GM19351 (cell line): ENCODE measurements at regions not wholly inside any gene's neighbourhood (a gene's known extent, or its start where the extent isn't known, plus 50 kb on each side); places are given as distances from the start of the nearest gene placed in this dataset.

Experiments
- ATAC-seq: cut with Tn5 transposase; IDR thresholded peaks from one replicate; pipeline ENCODE4 v1.9.1; 2021; ENCODE audit warnings: mild to moderate bottlenecking, moderate library complexity; ENCODE audit not compliant: unreplicated experiment

- ATAC-seq: no peak
These were observed 1106.0 kb downstream of the BCL11B start for GRCh38 chr14:98165976-98166375.

GRCh38 chr14:98167275-98167674, 1104.7 kb downstream of the BCL11B start:
- ATAC-seq: no peak

GRCh38 chr14:98167705-98168104, 1104.3 kb downstream of the BCL11B start:
- no peak for ATAC-seq

DNA sequence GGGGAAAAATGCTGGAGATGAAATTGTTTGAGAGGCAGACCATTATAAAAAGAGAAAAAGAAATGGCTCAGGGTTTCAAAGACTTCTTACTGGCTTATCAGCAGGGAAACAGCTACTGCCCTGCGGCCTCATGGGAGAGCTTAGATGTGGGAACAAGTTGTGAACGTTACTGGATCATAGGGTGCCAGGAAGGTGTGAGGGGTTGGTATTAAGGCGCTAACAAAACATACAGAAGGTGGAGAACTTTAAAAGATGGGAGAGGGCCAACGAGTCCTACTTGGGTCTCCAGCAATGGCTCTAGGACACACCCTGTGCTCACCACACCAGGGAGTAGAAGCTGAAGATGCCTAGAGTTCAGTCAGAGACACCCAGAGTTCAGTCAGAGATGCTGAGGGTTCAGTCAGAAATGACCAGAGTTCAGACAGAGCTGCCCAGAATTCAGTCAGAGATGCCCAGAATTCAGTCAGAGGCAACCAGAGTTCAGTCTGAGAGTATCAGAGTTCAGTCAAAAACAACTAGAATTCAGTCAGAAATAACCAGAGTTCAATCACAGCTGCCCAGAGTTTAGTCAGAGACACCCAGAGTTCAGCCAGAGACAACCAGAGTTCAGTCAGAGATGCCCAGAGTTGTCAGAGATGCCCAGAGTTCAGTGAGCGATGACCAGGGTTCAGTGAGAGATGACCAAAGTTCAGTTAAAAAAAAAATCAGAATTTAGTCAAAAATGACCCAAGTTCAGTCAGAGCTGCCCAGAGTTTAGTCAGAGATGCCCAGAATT, 1103.6 kb downstream of the BCL11B start:
- no peak for ATAC-seq

GRCh38 chr14:98169170-98169587, 1102.8 kb downstream of the BCL11B start:
- no peak for ATAC-seq

- no peak for ATAC-seq
These were observed 1101.4 kb downstream of the BCL11B start for GRCh38 chr14:98170575-98170974.

DNA sequence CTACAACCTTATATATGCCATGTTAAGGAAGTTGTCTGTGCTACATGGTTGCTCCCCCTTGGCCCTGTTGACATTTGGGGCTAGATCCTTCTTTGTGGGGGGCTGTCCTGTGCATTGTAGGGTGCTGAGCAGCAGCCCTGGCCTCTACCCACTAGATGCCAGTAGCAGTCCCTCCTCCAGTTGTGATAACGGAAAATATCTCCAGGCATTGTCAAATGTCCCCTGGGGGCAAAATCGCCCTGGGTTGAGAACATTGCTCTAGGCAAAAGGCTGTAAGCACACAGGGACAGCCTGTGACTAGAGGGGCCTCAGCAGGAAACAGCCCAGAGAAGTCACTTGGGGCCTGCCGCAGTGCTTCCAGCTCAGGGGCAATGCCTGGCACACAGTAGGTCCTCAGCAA, 1100.3 kb downstream of the BCL11B start:
- no peak for ATAC-seq

DNA sequence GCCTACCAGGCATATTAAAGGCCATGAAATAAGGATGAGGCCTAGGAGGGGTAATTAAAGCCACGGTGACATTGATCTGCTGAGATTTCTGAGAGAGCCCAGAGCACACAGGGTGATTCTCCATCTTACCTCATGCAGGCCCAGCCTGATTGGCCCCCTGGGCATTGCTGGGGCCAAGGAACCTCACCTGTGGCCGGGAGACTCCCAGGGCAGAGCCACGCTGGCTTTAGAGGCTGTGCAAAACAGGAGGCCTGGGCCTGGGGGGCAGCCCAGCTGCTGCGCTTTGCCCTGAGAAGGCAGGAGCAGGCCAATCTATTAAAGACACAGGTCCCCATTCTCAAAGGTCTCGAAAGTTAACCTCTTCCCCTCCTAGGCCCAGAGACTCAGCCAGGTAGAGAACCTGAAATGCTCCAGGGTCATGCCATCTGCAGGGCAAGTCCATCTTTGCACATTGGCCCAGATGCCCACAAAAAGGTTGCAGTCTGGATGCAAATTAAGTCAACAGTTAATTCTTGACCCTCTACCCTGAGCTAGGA, 1099.7 kb downstream of the BCL11B start:
- ATAC-seq: no peak

DNA sequence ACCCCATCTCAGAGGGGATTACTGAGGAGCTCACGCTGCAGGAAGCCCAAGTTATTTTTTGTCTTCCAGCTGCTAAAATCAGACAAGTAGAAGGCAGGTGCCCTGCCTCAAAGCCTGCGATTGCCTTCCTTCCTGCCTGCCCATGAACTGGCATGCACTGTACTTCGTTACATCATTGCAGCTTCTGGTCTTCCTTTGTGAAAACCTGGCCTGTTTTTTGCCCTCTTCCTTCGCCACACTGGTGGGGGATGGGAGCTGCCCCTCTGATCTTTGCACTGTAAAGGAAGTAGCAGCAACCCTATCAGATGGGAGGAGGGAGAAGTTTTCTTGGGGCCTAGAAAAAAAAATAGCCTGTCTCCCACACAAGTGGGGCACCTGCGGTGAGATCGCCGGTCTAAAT, 1098.7 kb downstream of the BCL11B start:
- no peak for ATAC-seq

- no peak for ATAC-seq
These were observed 1098.0 kb downstream of the BCL11B start for GRCh38 chr14:98174041-98174440.

DNA sequence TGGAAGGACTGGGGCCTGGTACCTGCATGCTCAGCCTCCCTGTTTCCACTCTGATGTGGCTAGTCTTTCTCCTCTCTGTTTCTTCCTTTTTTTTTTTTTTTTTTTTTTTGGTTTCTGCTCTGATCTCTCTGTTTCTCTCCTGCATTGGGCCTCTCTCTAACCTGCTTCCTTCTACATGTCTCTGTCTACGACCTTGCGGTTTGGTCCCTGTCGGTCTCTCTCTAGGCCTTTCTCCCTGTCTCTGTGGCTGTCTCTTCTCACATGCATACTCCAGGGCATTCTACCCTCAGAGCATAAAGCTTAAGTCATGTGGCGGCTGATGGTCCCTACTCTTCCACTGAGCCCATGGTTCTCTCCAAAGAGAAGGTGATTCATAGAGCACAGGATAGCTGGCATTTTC, 1096.6 kb downstream of the BCL11B start:
- no peak for ATAC-seq

GRCh38 chr14:98175881-98176280, 1096.1 kb downstream of the BCL11B start:
- ATAC-seq: no peak

GRCh38 chr14:98176892-98177291, 1095.1 kb downstream of the BCL11B start:
- no peak for ATAC-seq

DNA sequence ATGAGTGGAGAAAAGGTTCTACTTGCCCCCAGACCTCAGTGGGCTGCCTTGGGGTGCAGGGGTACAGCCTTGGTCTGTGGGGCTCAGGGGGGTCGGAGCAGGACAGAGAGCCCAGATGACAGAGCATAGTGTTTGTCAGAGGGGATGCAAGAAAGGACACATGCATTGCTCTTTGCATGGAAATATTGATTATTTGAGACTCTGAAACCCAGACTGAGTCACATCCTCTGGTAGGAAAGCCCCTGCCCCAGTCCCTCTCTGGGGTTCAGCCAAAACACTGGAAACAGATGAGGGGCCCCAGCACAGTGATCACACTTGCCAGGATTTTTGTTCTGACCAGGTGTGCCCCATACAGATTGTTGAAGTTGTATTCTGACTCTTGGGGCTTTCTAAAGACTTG, 1094.4 kb downstream of the BCL11B start:
- no peak for ATAC-seq

DNA sequence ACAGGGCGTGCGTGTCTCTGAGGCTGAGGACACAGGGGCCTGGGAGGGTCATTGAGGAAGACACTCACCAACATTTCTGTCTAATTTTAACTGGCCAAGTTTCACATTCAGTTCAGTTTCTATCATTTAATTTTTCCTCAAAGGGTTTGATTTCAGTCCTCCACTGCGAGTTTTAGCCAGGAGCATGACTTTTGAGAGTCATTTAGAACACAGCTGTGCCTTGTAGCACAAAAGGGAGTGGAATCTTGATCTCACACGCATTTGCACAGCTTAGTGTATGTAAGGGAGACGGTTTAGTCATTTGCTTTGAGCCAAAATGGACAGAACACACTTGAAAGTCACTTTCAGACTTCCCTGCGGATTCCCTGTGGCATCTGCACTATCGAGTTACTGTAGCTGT, 1090.8 kb downstream of the BCL11B start:
- ATAC-seq: no peak

GRCh38 chr14:98181768-98182167, 1090.2 kb downstream of the BCL11B start:
- ATAC-seq: no peak

- no peak for ATAC-seq
These were observed 1089.5 kb downstream of the BCL11B start for GRCh38 chr14:98182393-98183055.

- ATAC-seq: no peak
These were observed 1088.4 kb downstream of the BCL11B start for GRCh38 chr14:98183556-98183955.

GRCh38 chr14:98184457-98184856, 1087.5 kb downstream of the BCL11B start:
- no peak for ATAC-seq

DNA sequence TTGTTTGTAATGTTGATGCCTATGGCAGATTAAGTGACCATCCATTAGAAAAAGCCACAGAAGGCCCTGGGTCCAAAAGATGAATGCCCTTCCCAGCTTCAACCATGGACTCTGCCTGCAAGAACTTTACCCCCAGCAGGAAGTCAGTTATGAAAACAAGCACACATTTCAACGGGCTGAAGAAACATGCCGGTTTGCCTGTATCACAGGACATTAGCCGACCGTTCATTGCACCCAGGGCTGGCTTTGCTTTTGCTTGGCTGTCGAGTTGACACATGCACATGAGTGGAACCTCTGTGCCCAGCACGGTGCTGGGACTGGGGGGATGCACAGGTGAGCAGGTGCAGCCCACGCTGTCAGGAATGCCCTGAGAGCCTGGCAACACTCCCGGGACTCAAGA, 1087.0 kb downstream of the BCL11B start:
- ATAC-seq: no peak

DNA sequence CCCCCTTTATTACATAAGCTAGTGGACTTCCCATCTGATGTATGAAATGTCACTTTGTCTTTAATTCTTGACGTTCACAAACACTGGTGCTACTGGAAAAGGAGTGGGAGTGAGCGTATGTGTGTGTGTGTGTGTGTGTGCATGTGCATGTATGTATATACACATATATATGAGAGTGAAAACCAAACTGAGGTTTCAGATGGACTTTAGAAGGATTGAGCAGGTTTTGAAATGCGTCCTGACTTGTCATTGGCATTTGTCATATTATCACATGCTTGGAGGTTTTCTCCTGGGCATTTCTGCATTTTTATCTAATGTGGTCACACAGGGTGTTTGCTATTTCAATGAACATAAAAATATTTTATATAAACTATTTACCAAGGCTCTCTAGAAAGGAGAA, 1085.9 kb downstream of the BCL11B start:
- no peak for ATAC-seq

DNA sequence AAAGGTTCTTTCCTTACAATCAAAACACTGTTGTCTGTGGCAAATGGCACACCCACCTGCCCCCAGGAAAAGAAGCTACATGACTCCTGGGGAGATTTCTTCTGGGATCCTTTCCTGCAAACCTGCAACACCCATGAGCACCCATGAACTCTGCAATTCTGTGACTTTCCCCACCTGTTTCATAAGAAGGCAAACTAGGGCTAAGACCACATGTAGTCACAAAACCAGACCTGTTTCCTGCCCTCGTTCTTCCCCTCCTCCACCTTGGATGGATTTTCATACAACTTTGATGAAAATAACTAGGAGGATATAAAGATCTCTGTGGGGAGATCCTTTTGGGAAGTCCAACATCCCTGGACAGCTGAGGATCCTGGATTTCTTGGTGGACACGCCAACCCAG, 1084.7 kb downstream of the BCL11B start:
- ATAC-seq: no peak
